ENCODE measurements at regions not wholly inside any gene's neighbourhood (a gene's known extent, or its start where the extent isn't known, plus 50 kb on each side); places are given as distances from the start of the nearest gene placed in this dataset.

- Histone ChIP-seq H3K9me3 (ENCODE audit: control insufficient read depth, insufficient read depth, low read length) (no peaks in the 10 kb centered on the region; the same call in 1 of the 2 replicates), H2BK5ac (ENCODE audit: low read depth, low read length, poor library complexity, severe bottlenecking) (no peak overlapping the region), H3K27ac (ENCODE audit: insufficient read depth, low read length) (no peak overlapping the region), H2BK120ac (ENCODE audit: low read depth, low read length) (no peak overlapping the region), H3K23ac (ENCODE audit: low read depth, low read length) (no peak overlapping the region), H3K4me2 (ENCODE audit: low read depth, low read length) (no peak overlapping the region), H2AK5ac (ENCODE audit: low read depth, low read length) (no peak overlapping the region), H3K56ac (ENCODE audit: extremely low read depth, insufficient read depth, low read length) (no peak overlapping the region), H3K4me3 (ENCODE audit: insufficient read depth, low read depth, low read length) (no peak overlapping the region), H4K5ac (ENCODE audit: low read depth, low read length) (no peak overlapping the region), H4K8ac (ENCODE audit: low read depth in 2 of 2, low read length in 2 of 2) (no peak overlapping the region), H3K4me1 (ENCODE audit: control insufficient read depth, insufficient read depth, low read length) (no peaks in the 10 kb centered on the region), H3K27me3 (ENCODE audit: control insufficient read depth, insufficient read depth, low read length) (no peaks in the 10 kb centered on the region), H3K36me3 (ENCODE audit: control insufficient read depth, insufficient read depth, low read length) (no peaks in the 10 kb centered on the region), H3K18ac (ENCODE audit: low read depth, low read length) (no peak overlapping the region), H2AFZ (replicated peaks; ENCODE audit: low read length, poor library complexity) (no peak overlapping the region), H2AK9ac (replicated peaks; ENCODE audit: low read depth, low read length, poor library complexity) (no peak overlapping the region), H2BK15ac (ENCODE audit: low read depth, low read length) (no peak overlapping the region), H2BK20ac (ENCODE audit: low read depth, low read length) (no peak overlapping the region), H4K20me1 (ENCODE audit: insufficient read depth, low read length) (no peaks in the 10 kb centered on the region), H3K79me1 (ENCODE audit: low read depth in 1 of 2, low read length in 2 of 2) (no peaks in the 10 kb centered on the region), H3K4ac (ENCODE audit: low read depth, low read length) (no peak overlapping the region), H3K9ac (ENCODE audit: low read depth, low read length) (no peak overlapping the region), H4K91ac (ENCODE audit: insufficient read depth, low read depth, low read length) (no peak overlapping the region), H3K9me1 (ENCODE audit: insufficient read depth, low read length) (no peaks in the 10 kb centered on the region), H3K14ac (replicated peaks; ENCODE audit: low read depth, low read length) (no peak overlapping the region)
- intact Hi-C loops (cut with micrococcal nuclease) (no loop called here), in situ Hi-C loops (cut with MboI; ENCODE audit: low sequenced_read_pairs) (no loop called here), dilution Hi-C loops (cut with HindIII; ENCODE audit: low sequenced_read_pairs, unreplicated experiment) (no loop called here)
- POLR2A ChIA-PET (ENCODE audit: unreplicated experiment): no interaction called here
- no TSS peak for BruUV-seq (replicated peaks)
- TF ChIP-seq NFE2L2 (IDR thresholded peaks at IDR 0.05; ENCODE audit: low read depth, low read length) (no peak), SMC3 (IDR thresholded peaks at IDR 0.05; ENCODE audit: low read depth, low read length) (no peak), FOS (IDR thresholded peaks at IDR 0.05; ENCODE audit: low read depth, low read length) (no peak), RCOR1 (IDR thresholded peaks at IDR 0.05; ENCODE audit: insufficient replicate concordance, low read length) (no peak), RAD21 (IDR thresholded peaks at IDR 0.05; ENCODE audit: low read length) (no peak)
- CTCF ChIA-PET: no interaction called here
- 63% methylated on average over 1 of the region's 3 CpGs; no CpG with 5 or more reads in 1 of the 2 experiments for WGBS, 2 experiments (ENCODE audit: extremely low coverage in 2 of 2, insufficient read length in 1 of 2)
- no peak for ATAC-seq (ENCODE audit: low read depth)
- no peak for DNase-seq
Observed at GRCh38 chr7:21357151-21358097, 70.5 kb upstream of the SP4 start.
